ENCODE measurements at regions not wholly inside any gene's neighbourhood (a gene's known extent, or its start where the extent isn't known, plus 50 kb on each side); places are given as distances from the start of the nearest gene placed in this dataset.

GRCh38 chr18:44508474-44508873 is 172.2 kb upstream of the SETBP1 start:
- Histone ChIP-seq H3K4me1 (ENCODE audit: control insufficient read depth in 2 of 2, insufficient read depth in 2 of 2, low read length in 2 of 2) (peaks cover 9 to 25% of the 10 kb centered on the region in 2 donors), H3K27ac (ENCODE audit: low read depth in 1 of 2, low read length in 1 of 2) (peak overlapping the region in 1 of 2 donors; percentile 86), H3K36me3 (ENCODE audit: control insufficient read depth in 2 of 2, insufficient read depth in 2 of 2, low read length in 1 of 2) (no peaks in the 10 kb centered on the region), H3K27me3 (ENCODE audit: control insufficient read depth in 2 of 2, insufficient read depth in 1 of 2, low read length in 1 of 2) (no peaks in the 10 kb centered on the region), H3K4me3 (ENCODE audit: low read length in 2 of 2) (no peak overlapping the region), H3K9me3 (ENCODE audit: control insufficient read depth in 2 of 2, insufficient read depth in 1 of 2, low read length in 1 of 2) (no peaks in the 10 kb centered on the region)
- 89% methylated on average over 3 of the region's 3 CpGs for WGBS
- no peak for DNase-seq (ENCODE audit: low read depth in 6 of 9, low spot score in 9 of 9)

GRCh38 chr18:44509048-44509447 is 171.6 kb upstream of the SETBP1 start:
- Histone ChIP-seq H3K4me3 (ENCODE audit: low read length in 2 of 2) (no peak overlapping the region), H3K27me3 (ENCODE audit: control insufficient read depth in 2 of 2, insufficient read depth in 1 of 2, low read length in 1 of 2) (no peaks in the 10 kb centered on the region), H3K9me3 (ENCODE audit: control insufficient read depth in 2 of 2, insufficient read depth in 1 of 2, low read length in 1 of 2) (no peaks in the 10 kb centered on the region), H3K4me1 (ENCODE audit: control insufficient read depth in 2 of 2, insufficient read depth in 2 of 2, low read length in 2 of 2) (peaks cover 9 to 25% of the 10 kb centered on the region in 2 donors), H3K27ac (ENCODE audit: low read depth in 1 of 2, low read length in 1 of 2) (no peak overlapping the region), H3K36me3 (ENCODE audit: control insufficient read depth in 2 of 2, insufficient read depth in 2 of 2, low read length in 1 of 2) (no peaks in the 10 kb centered on the region)
- no peak for DNase-seq (ENCODE audit: low read depth in 6 of 9, low spot score in 9 of 9)
- 100% methylated on average over 2 of the region's 2 CpGs for WGBS

GRCh38 chr18:44510390-44510789 is 170.3 kb upstream of the SETBP1 start:
- no peaks in the 10 kb centered on the region for H3K36me3 ChIP-seq (ENCODE audit: control insufficient read depth in 2 of 2, insufficient read depth in 2 of 2, low read length in 1 of 2)
- H3K4me1 ChIP-seq (ENCODE audit: control insufficient read depth in 2 of 2, insufficient read depth in 2 of 2, low read length in 2 of 2) = peaks cover 14 to 25% of the 10 kb centered on the region in 2 donors
- H3K9me3 ChIP-seq (ENCODE audit: control insufficient read depth in 2 of 2, insufficient read depth in 1 of 2, low read length in 1 of 2) = no peaks in the 10 kb centered on the region
- H3K27ac ChIP-seq (ENCODE audit: low read depth in 1 of 2, low read length in 1 of 2) = no peak overlapping the region
- no peak for DNase-seq (ENCODE audit: low read depth in 6 of 9, low spot score in 9 of 9)
- no peak overlapping the region for H3K4me3 ChIP-seq (ENCODE audit: low read length in 2 of 2)
- WGBS = 76% methylated on average over 6 of the region's 6 CpGs
- no peaks in the 10 kb centered on the region for H3K27me3 ChIP-seq (ENCODE audit: control insufficient read depth in 2 of 2, insufficient read depth in 1 of 2, low read length in 1 of 2)

DNA sequence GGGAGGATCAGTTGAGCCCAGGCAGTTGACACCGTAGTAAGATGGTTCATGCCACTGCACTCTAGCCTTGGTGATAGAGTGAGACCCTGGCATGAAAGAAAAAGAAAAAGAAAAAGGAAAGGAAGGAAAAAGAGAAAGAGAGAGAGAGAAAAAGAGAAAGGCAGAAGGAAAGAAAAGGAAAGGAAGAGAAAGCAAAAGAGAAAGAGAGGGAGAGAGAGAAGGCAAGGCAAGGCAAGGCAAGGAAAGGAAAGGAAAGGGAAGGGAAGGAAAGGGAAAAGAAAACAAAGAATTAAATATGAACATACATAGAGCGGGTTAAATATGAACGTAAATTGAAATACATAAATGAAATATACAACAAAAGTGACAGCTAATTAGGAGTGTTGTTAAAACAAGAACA is 167.5 kb upstream of the SETBP1 start:
- H3K27me3 ChIP-seq (ENCODE audit: control insufficient read depth in 2 of 2, insufficient read depth in 1 of 2, low read length in 1 of 2) = no peaks in the 10 kb centered on the region
- no peak overlapping the region for H3K27ac ChIP-seq (ENCODE audit: low read depth in 1 of 2, low read length in 1 of 2)
- no peak overlapping the region for H3K4me3 ChIP-seq (ENCODE audit: low read length in 2 of 2)
- peaks cover 10 to 14% of the 10 kb centered on the region in 2 donors for H3K4me1 ChIP-seq (ENCODE audit: control insufficient read depth in 2 of 2, insufficient read depth in 2 of 2, low read length in 2 of 2)
- 96% methylated on average over 3 of the region's 3 CpGs for WGBS
- no peak for DNase-seq (ENCODE audit: low read depth in 6 of 9, low spot score in 9 of 9)
- no peaks in the 10 kb centered on the region for H3K36me3 ChIP-seq (ENCODE audit: control insufficient read depth in 2 of 2, insufficient read depth in 2 of 2, low read length in 1 of 2)
- H3K9me3 ChIP-seq (ENCODE audit: control insufficient read depth in 2 of 2, insufficient read depth in 1 of 2, low read length in 1 of 2) = no peaks in the 10 kb centered on the region

DNA sequence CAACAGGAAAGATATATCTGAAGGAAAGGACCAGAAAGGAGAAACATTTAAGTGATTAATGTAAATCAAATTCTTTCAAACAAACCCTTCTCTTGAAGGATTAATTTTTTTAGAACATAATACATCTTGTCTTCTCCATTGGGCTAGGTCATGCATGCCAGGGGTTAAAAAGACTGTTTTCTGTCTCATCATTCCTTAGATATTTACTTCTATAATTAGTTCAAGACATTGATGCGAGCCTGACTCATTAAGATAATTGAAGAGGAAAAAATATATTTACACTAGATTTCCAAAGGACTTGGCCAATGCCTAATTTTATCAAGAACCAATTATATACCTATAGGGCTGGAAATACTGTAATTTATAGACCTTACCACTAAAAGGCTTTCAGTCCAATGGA is 166.6 kb upstream of the SETBP1 start:
- Histone ChIP-seq H3K4me3 (ENCODE audit: low read length in 2 of 2) (no peak overlapping the region), H3K9me3 (ENCODE audit: control insufficient read depth in 2 of 2, insufficient read depth in 1 of 2, low read length in 1 of 2) (no peaks in the 10 kb centered on the region), H3K36me3 (ENCODE audit: control insufficient read depth in 2 of 2, insufficient read depth in 2 of 2, low read length in 1 of 2) (no peaks in the 10 kb centered on the region), H3K27ac (ENCODE audit: low read depth in 1 of 2, low read length in 1 of 2) (no peak overlapping the region), H3K27me3 (ENCODE audit: control insufficient read depth in 2 of 2, insufficient read depth in 1 of 2, low read length in 1 of 2) (no peaks in the 10 kb centered on the region), H3K4me1 (ENCODE audit: control insufficient read depth in 2 of 2, insufficient read depth in 2 of 2, low read length in 2 of 2) (peaks cover 1 to 6% of the 10 kb centered on the region in 2 donors)
- 89% methylated on average over 1 of the region's 1 CpG for WGBS
- DNase-seq (ENCODE audit: low read depth in 6 of 9, low spot score in 9 of 9) = no peak

DNA sequence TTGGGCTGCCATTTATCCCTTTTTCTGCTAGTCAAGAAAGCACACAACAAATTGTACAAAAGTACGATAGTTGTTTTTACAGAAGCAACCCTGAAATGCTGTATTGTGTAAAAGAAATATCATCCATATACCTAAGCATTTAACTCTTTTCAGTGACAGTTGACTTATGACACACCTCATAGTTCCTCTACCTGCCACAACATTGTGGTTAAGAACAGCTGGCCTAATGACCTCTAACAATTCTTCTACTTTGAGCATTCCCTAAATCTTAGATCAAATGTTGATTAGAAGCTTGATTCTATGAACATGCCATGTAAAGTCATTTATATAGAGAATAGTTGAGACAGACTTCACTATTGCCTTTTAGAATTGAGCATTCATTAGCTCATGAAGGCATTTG is 165.9 kb upstream of the SETBP1 start:
- H3K27ac ChIP-seq (ENCODE audit: low read depth in 1 of 2, low read length in 1 of 2) = no peak overlapping the region
- no peaks in the 10 kb centered on the region for H3K27me3 ChIP-seq (ENCODE audit: control insufficient read depth in 2 of 2, insufficient read depth in 1 of 2, low read length in 1 of 2)
- 80% methylated on average over 1 of the region's 1 CpG for WGBS
- H3K4me1 ChIP-seq (ENCODE audit: control insufficient read depth in 2 of 2, insufficient read depth in 2 of 2, low read length in 2 of 2) = peaks cover 0 to 5% of the 10 kb centered on the region in 2 donors
- no peak overlapping the region for H3K4me3 ChIP-seq (ENCODE audit: low read length in 2 of 2)
- DNase-seq (ENCODE audit: low read depth in 6 of 9, low spot score in 9 of 9) = no peak
- H3K9me3 ChIP-seq (ENCODE audit: control insufficient read depth in 2 of 2, insufficient read depth in 1 of 2, low read length in 1 of 2) = no peaks in the 10 kb centered on the region
- no peaks in the 10 kb centered on the region for H3K36me3 ChIP-seq (ENCODE audit: control insufficient read depth in 2 of 2, insufficient read depth in 2 of 2, low read length in 1 of 2)

DNA sequence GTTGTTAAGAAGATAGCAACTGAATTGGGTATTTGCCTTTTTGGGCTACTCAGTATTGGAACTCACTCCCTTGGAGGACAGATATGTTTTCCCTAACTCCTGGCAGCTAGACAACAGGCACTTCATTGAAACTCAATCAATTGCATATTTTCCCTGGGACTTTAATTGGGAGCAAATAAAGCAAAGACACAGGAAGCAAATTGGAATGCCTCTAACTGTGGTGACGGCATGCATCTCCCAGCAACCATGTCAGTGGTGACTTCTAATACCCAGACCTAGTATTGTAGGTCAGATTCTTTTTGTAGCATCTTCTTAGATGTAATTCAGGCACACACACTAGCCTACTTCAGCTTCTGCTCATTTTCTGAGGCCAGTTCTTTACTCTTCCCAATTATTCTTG is 164.2 kb upstream of the SETBP1 start:
- no peak for DNase-seq (ENCODE audit: low read depth in 6 of 9, low spot score in 9 of 9)
- peaks cover 0 to 5% of the 10 kb centered on the region in 2 donors for H3K4me1 ChIP-seq (ENCODE audit: control insufficient read depth in 2 of 2, insufficient read depth in 2 of 2, low read length in 2 of 2)
- H3K27ac ChIP-seq (ENCODE audit: low read depth in 1 of 2, low read length in 1 of 2) = no peak overlapping the region
- H3K9me3 ChIP-seq (ENCODE audit: control insufficient read depth in 2 of 2, insufficient read depth in 1 of 2, low read length in 1 of 2) = no peaks in the 10 kb centered on the region
- WGBS = 93% methylated on average over 1 of the region's 1 CpG
- H3K4me3 ChIP-seq (ENCODE audit: low read length in 2 of 2) = no peak overlapping the region
- H3K36me3 ChIP-seq (ENCODE audit: control insufficient read depth in 2 of 2, insufficient read depth in 2 of 2, low read length in 1 of 2) = no peaks in the 10 kb centered on the region
- no peaks in the 10 kb centered on the region for H3K27me3 ChIP-seq (ENCODE audit: control insufficient read depth in 2 of 2, insufficient read depth in 1 of 2, low read length in 1 of 2)

DNA sequence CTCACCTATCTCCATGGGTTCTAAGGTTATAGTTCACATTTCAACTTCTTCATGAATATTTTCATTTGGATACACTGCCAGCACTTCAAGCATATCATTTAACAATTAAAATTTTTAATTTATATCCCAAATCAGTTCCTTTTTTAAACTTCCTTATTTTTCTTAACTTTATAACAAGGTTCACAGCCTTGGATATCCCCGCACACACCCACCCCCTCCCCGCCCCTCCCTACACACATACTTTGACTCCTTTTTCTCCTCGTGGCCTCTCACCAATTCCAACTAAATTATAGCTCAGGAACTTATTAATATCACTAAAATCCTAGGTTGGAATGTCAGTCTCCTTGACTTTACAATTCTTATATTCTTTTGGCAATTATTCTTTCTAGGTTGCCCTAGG is 163.6 kb upstream of the SETBP1 start:
- Histone ChIP-seq H3K9me3 (ENCODE audit: control insufficient read depth in 2 of 2, insufficient read depth in 1 of 2, low read length in 1 of 2) (no peaks in the 10 kb centered on the region), H3K4me1 (ENCODE audit: control insufficient read depth in 2 of 2, insufficient read depth in 2 of 2, low read length in 2 of 2) (peaks cover 0 to 5% of the 10 kb centered on the region in 2 donors), H3K27me3 (ENCODE audit: control insufficient read depth in 2 of 2, insufficient read depth in 1 of 2, low read length in 1 of 2) (no peaks in the 10 kb centered on the region), H3K27ac (ENCODE audit: low read depth in 1 of 2, low read length in 1 of 2) (no peak overlapping the region), H3K4me3 (ENCODE audit: low read length in 2 of 2) (no peak overlapping the region), H3K36me3 (ENCODE audit: control insufficient read depth in 2 of 2, insufficient read depth in 2 of 2, low read length in 1 of 2) (no peaks in the 10 kb centered on the region)
- 89% methylated on average over 3 of the region's 3 CpGs for WGBS
- DNase-seq (ENCODE audit: low read depth in 6 of 9, low spot score in 9 of 9) = no peak

GRCh38 chr18:44518091-44518615 is 162.5 kb upstream of the SETBP1 start:
- no peak for DNase-seq (ENCODE audit: low read depth in 6 of 9, low spot score in 9 of 9)
- Histone ChIP-seq H3K27me3 (ENCODE audit: control insufficient read depth in 2 of 2, insufficient read depth in 1 of 2, low read length in 1 of 2) (no peaks in the 10 kb centered on the region), H3K36me3 (ENCODE audit: control insufficient read depth in 2 of 2, insufficient read depth in 2 of 2, low read length in 1 of 2) (no peaks in the 10 kb centered on the region), H3K27ac (ENCODE audit: low read depth in 1 of 2, low read length in 1 of 2) (no peak overlapping the region), H3K4me3 (ENCODE audit: low read length in 2 of 2) (no peak overlapping the region), H3K4me1 (ENCODE audit: control insufficient read depth in 2 of 2, insufficient read depth in 2 of 2, low read length in 2 of 2) (peaks cover 0 to 5% of the 10 kb centered on the region in 2 donors), H3K9me3 (ENCODE audit: control insufficient read depth in 2 of 2, insufficient read depth in 1 of 2, low read length in 1 of 2) (no peaks in the 10 kb centered on the region)
- 95% methylated on average over 4 of the region's 4 CpGs for WGBS

DNA sequence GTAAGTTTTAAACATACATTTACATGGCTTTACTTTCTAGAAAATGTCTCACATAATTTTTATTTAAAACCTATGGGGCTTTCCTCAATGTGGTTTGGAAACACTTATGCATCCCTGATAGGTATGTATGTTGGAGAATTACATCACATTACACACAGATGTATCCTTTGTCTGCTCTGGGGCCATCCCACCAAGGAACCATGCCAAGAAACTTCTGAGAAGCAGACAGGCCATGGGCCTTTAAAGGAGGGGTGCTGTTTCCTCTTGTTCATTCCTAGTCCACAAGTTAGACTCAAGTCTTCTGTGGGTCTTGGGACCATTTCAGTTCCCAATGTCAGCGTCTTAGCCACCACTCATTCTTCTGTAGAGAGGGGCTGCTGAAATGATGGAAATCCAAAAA is 162.0 kb upstream of the SETBP1 start:
- H3K36me3 ChIP-seq (ENCODE audit: control insufficient read depth in 2 of 2, insufficient read depth in 2 of 2, low read length in 1 of 2) = no peaks in the 10 kb centered on the region
- H3K4me1 ChIP-seq (ENCODE audit: control insufficient read depth in 2 of 2, insufficient read depth in 2 of 2, low read length in 2 of 2) = peaks cover 0 to 5% of the 10 kb centered on the region in 2 donors
- no peak overlapping the region for H3K4me3 ChIP-seq (ENCODE audit: low read length in 2 of 2)
- no peak overlapping the region for H3K27ac ChIP-seq (ENCODE audit: low read depth in 1 of 2, low read length in 1 of 2)
- H3K9me3 ChIP-seq (ENCODE audit: control insufficient read depth in 2 of 2, insufficient read depth in 1 of 2, low read length in 1 of 2) = no peaks in the 10 kb centered on the region
- WGBS = 73% methylated on average over 1 of the region's 1 CpG
- no peak for DNase-seq (ENCODE audit: low read depth in 6 of 9, low spot score in 9 of 9)
- H3K27me3 ChIP-seq (ENCODE audit: control insufficient read depth in 2 of 2, insufficient read depth in 1 of 2, low read length in 1 of 2) = no peaks in the 10 kb centered on the region
